HG03460 (cell line): ENCODE measurements at regions not wholly inside any gene's neighbourhood (a gene's known extent, or its start where the extent isn't known, plus 50 kb on each side); places are given as distances from the start of the nearest gene placed in this dataset.
"Not testable (repeated sequence)": the region's sequence is repeated elsewhere in the genome, so short reads cannot be mapped to it uniquely, and the experiment has no call there.

Experiments used
- ATAC-seq: cut with Tn5 transposase; IDR thresholded peaks from one replicate; pipeline ENCODE4 v1.9.1; 2021; ENCODE audit not compliant: unreplicated experiment

DNA sequence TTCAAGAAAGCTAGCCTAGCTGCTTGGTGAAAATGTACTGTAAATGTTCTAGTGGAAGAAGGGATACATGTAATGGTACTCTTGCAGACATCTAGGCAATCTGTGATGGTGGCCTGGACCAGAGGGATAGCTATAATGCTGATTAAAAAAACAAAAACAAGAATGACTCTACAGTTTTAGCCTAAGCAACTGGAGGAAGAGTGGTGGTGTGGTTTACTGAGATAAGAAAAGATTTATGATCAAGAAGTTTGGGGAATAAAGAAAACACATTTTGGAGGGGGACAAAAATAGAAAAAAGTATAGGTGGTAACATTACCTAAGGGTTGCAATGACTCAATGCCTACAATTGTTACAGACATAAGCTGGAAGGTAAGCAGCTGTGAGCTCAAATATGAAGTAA, 1080.7 kb upstream of the CELF4 start:
- ATAC-seq, result no peak

- no peak for ATAC-seq
These were observed 1079.5 kb upstream of the CELF4 start for GRCh38 chr18:38644875-38645641.

- ATAC-seq, result no peak
These were observed 1077.1 kb upstream of the CELF4 start for GRCh38 chr18:38642711-38643110.

- not testable (repeated sequence) for ATAC-seq
These were observed 1074.1 kb upstream of the CELF4 start for GRCh38 chr18:38639700-38640099.

GRCh38 chr18:38635709-38636430, 1070.3 kb upstream of the CELF4 start:
- no peak for ATAC-seq

DNA sequence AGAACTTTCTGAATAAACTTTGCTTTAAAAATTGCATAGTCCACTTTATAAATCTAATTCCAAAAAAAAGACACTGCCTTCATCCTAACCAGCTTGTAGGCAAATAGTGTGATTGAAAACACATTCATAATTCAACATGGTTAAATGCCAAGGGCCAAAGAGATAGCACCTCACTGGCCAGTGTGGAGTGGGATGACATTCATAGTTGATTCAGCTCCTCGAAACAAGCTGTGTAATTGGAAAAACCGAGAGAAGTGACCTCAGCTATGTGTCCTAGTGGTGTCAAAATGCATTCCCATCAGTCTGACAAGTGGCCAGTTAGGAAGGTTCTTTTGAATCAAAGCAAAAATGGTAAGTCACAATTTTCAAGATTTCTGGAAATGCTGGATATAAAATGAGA, 1068.5 kb upstream of the CELF4 start:
- no peak for ATAC-seq

DNA sequence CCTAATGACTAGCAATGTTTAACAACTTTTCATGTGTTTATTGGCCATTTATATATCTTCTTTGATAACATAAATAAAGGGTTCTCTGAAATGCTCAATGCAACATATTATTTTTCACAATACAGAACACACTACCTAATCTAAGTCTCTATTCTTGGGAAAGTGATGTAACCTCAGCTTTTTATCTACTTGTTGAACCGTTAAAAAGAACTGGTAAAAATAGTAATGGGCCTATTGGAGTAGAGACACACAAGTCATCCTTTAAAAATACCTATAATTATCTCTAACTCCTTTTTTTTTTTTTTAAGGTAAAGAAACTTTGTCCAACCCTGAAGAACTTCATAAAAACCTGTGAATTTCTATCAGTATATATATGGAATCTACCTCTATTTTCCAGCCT, 1067.7 kb upstream of the CELF4 start:
- no peak for ATAC-seq

- ATAC-seq, result no peak
These were observed 1053.5 kb upstream of the CELF4 start for GRCh38 chr18:38619129-38619528.

DNA sequence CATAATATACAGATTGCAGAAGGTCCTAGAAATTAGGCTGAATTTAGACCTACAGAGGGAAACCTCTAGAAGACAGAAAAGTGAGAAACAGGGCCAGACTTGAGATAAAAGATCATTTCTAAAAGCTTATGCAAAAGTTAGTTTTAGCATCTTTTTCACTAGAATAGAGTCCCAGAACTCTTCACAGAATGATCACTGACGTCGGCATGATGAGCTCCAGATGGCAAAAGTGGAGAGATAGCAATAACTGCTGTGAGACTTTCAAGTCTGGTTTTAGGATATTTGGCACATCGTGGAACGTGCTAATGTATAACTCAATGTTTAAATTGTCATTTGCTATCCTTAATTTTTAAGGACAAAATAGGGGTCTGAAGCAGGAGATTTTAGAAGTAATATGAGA, 1050.7 kb upstream of the CELF4 start:
- no peak for ATAC-seq

DNA sequence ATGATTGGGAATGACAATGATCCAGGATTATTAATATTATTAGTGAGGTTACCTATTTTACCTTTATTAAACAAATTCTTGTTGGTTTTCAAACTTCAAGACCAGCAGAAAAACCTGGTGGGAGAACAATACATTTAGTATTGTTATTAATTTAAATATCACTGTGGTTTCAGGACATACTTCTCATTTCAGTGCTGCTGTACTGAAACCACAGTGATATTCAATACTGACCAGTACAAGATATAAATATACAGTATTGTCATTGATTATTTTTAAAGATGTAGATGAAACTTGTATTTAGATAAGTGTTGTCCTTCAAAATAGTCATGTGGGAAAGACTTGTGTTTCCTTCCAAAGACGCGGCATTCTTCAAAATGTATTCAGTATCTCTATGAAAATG, 1047.3 kb upstream of the CELF4 start:
- ATAC-seq, result no peak

DNA sequence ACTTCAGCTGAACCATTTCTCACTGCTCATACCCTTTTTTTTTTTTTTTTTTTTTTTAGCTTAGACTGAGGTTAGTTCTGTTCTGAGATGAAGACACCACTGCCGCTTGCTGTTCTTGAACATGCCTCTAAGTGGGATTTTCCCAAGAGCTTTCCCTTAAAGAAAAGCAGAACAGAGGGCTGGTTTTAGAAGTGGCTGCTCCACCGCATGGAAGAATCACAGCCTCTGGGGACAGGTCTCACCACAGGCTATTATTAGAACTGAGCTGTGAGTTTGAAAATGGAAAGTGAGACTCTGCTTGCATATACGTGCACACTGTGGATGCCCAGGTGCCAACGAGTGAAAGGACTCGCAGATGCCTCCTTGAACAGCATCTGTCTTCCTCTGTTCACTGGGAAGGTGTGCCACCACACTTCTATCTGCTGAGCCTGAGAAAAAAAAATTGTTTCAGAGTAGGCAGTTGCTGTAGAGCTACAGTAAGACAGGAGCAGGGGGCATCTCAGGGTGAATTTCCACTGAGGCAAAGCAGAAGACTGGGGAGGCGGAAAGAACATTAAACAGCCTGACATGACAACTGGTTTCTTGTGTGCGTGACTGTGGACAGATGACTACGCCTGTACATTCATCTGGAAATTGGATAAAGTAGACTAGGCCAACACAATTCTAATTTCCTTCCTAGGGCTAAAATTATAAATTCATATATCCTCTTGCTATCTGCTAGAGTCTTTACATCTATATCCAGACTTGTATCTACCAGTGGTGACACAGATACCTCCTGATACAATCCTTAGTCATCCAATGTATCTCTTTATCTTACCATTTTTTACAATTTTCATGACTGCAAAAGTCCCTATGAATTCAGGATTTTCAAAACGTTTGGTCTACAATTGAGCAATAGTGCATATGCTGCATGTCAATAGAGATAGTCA, 1045.7 kb upstream of the CELF4 start:
- peak; percentile 90 for ATAC-seq

DNA sequence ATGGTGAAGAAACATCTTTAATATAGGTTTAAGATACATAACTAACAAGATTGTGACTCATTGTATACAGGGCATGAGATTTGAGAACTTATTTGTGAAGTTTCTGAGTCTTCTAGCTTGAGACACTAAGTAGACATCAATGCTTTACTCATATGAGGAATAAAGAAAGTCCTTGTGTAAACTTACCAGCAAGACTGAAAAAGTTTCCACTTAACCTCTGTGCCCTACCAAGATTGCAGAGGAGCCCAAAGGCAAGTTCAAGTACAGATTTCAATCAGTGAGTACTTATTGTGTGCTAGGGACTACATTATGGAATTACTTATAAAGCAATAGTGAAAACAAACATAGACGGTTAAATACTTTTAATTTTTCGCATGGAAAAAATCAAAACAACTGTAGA, 1041.2 kb upstream of the CELF4 start:
- ATAC-seq, result no peak

DNA sequence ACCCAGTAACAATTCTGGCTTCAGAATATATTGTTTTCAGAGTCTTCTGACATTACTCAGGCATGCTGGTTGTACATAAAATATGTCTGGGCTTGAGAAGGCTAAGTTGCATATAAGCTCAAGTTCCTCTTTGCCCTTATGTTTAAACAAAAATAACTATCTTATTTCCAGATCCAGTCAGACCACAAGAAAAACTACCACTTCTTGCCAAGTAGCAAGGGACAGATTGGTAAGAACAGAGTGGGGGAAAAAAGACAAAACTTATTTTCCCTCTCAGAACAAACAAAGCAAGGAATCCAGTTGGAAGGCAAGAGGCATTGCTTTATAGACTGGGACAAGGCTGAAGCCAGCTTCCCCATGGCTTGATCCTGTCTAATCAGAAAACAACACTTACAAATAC, 1036.7 kb upstream of the CELF4 start:
- ATAC-seq, result no peak

DNA sequence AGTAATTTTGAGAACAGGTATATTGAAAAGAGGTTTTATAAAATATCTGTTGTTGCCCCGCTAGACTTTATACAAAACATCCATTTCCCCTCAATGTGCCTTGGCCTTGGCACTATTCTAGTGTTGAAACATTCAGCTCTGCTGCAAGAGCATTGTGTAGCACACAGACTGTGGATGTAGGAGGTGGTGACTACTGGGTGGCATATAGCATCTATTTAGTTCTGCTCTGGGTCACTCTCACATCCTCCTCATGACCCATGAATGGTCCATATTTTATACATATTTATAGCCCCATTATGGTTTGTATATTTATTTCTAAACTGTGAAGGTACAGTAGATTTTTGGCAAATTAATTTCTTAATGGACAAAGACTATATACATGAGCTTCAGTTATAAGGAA, 1022.0 kb upstream of the CELF4 start:
- ATAC-seq, result no peak

DNA sequence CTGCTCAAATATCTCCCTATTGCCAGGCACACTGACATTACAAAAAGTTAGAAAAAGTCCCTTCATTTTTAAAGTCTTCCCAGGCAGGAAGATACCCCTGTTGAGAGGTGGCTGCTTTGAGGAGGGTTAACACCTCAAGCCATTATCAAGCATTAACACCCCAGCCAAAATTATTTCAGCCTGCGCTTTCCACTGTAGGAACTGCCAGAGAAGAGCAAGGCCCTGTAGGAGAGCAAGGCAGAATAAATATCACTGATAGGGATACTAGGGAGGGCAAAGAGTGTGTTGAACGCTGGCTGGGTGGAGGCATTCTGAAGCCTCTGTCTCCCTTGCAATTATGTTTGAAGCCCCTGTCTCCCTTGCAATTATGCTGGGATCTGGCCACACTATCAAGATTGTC, 1020.7 kb upstream of the CELF4 start:
- ATAC-seq, result no peak

DNA sequence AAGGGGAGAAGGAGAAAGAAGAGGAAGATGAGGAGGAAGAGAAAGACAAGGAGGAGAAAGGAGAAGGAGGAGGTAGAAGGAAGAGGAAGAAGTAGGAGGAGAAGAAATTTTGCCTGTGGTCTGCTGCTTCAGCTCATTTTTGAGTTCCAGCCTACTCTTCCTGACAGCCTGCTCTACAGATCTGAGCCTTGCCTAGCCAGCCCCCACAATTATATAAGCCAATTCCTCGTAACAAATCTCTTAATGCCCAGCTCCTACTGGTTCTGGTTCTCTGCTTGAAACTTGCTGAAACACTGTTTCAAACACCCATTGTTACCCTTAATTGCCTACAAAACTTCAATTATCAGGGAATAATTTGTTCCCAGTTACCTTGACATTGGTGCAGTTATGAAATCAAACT, 1014.2 kb upstream of the CELF4 start:
- no peak for ATAC-seq

DNA sequence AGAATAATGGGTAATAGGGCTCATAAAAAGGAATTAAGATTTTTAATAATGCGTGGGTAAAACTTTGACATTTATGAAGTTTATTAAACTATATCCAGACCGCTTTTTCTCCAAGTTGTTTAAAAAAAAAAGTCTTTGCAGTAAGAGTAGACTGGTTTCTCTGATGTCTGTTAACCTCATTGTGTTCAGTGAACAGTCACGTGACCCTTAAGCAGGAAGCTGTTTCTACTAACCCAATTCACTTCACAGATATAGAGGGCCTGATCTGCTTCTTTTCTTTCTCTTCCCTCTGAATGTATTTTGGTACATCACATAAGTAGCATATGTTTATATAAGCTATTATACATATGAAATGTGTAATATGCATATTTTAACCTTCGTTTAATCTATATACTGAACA, 1011.3 kb upstream of the CELF4 start:
- no peak for ATAC-seq

DNA sequence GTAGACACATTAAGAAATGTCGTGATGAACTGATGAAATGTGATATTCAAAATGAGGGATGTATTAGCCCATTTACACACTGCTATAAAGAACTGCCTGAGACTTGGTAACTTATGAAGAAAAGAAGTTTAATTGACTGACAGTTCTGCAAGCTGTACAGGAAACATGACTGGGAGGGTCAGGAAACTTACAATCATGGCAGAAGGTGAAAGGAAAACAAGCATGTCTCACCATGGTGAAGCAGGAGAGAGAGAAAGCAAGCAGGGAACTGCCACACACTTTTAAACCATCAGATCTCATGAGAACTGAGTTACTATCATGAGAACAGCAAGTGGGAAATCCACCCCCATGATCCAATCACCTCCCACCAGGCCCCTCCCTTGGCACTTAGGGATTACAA, 1010.8 kb upstream of the CELF4 start:
- ATAC-seq, result no peak

DNA sequence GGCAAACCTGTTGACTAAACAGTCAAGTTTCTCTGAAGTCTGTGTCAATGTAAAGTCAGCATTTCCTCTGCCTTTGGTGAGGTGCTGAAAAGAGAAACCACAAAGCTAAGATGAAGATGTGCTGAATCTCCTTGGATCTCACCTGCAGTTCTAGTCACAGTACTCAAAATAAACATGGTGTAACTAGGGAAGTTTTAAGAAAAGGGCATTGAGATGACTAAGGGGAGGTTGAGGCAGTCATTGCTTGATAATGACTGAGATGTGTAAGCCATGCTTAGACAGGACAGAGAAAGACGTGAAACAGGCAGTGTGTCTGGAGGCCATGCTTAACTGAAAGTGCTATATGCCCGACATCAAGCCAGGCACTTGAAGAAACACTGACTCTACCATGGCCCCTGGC, 1010.0 kb upstream of the CELF4 start:
- ATAC-seq, result no peak

DNA sequence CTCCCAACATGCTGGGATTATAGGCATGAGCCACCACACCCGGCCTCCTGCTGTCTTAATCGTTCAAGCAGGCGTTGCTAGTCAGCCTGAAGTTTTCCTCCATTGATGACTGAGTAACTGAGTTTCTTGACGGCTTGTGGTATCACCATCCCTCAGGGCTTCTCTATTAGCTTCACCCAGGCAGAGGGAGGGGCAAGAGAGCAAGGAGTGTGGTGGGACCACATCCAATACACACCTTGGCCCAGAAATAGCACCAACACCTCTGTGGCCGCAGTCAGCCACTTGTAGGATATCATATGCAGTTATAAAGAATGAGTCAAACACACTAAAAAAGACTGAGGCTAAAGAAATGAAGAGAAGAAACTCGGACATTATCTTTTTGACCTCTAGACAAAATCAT, 1009.4 kb upstream of the CELF4 start:
- ATAC-seq, result no peak

- ATAC-seq, result no peak
These were observed 1007.0 kb upstream of the CELF4 start for GRCh38 chr18:38572554-38573111.
